ENCODE measurements at regions not wholly inside any gene's neighbourhood (a gene's known extent, or its start where the extent isn't known, plus 50 kb on each side); places are given as distances from the start of the nearest gene placed in this dataset.

DNA sequence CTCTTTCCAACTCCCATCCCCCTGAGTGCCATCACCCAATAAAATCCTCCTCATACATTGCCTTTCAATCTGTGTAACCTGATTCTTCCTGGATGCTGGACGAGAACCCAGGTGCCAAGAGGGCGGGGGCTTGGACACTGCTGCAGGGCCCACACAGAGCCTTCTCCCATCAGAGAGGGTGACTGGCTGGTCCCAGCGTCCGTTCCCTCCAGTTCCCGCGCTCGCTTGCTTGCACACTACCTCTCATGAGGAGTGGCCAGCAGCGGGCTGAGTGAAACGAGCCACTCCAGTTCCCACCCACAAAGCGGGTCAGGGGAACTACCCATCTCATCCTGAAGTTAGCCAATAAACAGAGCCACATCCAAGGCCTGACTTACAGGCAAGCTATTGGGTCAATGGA lies 602.6 kb upstream of the ADAMTS16 start:
- no peak for DNase-seq (ENCODE audit: low read depth, low spot score)
- in situ Hi-C loops (cut with HindIII; ENCODE audit: low pct_unique_long_range_greater_than_20kb, low sequenced_read_pairs): no loop called here

DNA sequence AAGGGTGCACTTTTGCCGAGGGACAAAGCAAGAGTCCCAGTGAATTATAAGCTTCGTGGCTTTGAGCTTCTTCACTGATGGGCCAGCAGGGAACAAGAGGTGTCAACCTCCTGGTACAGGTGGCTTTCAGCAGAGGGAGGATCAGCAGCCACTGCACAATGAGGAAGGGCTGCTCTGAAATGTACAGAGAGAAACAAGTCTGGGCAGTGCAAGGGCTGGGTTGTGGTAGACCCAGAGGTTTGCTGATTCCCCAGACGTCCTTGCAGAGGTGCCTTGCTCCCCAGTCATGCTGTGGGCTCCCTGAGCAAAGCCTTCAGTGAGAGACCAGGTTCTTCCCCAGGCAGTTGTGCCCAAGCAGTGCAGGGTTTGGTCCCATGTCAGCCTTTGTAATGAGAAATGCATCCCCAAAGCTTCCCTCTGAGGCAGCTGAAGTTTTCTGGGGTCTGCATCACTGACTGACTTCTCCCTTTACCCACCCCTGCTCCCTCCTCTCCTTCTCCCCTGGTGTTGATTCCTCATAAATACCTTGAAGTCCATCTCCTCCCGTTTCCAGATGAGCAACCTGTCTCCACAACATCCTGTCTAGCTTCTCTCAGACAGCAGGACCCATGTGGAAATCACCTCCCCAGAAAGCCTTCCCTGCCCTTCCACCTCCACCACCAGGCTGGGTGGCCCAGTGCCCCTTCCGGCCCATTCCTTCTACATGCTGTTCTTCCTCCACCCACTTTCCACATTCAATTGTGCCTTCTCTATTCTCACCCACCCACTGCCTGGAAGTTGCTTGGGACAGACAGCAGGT lies 599.6 kb upstream of the ADAMTS16 start:
- DNase-seq (ENCODE audit: low read depth, low spot score): no peak
- in situ Hi-C loops (cut with HindIII; ENCODE audit: low pct_unique_long_range_greater_than_20kb, low sequenced_read_pairs): no loop called here

DNA sequence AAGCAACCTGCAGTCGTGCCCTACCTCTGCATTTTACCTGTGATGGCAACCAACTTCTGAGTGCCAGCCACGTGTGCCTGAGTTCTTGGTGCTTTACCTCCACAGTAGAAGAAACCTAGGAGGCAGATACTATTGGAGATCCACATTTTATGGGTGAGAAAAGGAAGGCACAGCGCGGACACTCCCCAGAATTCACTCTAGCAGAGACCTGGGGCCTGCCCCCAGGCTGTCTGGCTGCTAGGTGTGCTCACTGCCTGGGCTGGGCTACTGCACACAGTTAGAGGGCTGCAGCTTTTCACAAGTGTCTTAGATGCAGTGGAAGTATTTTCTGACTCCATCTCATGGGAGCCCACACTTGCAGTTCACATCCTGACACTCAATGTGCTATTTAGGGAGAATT lies 598.8 kb upstream of the ADAMTS16 start:
- in situ Hi-C loops (cut with HindIII; ENCODE audit: low pct_unique_long_range_greater_than_20kb, low sequenced_read_pairs): no loop called here
- DNase-seq (ENCODE audit: low read depth, low spot score): no peak

DNA sequence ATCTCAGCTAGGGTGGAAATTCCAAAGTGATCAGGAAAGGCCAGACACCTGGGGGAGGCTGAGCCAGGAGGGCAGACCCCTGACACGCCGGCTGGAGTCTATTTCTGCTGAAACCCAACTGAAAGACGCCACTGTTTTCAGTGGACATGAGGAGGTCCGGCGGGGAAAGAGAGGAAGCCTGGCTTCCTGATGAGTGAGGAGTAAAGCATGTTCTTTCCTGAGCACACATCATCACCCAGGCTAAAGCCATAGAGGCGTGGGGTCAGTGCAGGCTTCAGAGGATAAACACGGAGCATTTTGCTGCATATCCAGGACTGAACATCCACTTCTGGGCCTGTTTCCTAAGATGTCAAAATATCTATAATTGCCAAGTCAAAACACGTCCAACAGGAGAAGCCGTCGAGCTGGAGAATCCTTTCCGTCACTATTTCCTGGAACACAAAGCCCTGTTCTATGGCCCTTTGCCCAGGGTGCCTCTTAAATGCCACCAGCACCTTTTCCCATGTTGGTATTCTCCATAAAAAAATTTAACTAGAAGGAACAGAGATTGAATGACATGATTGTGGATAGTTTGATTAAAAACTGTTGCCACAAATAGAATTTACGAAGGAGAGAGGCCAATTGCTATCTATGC lies 597.9 kb upstream of the ADAMTS16 start:
- no peak for DNase-seq (ENCODE audit: low read depth, low spot score)
- in situ Hi-C loops (cut with HindIII; ENCODE audit: low pct_unique_long_range_greater_than_20kb, low sequenced_read_pairs): no loop called here

DNA sequence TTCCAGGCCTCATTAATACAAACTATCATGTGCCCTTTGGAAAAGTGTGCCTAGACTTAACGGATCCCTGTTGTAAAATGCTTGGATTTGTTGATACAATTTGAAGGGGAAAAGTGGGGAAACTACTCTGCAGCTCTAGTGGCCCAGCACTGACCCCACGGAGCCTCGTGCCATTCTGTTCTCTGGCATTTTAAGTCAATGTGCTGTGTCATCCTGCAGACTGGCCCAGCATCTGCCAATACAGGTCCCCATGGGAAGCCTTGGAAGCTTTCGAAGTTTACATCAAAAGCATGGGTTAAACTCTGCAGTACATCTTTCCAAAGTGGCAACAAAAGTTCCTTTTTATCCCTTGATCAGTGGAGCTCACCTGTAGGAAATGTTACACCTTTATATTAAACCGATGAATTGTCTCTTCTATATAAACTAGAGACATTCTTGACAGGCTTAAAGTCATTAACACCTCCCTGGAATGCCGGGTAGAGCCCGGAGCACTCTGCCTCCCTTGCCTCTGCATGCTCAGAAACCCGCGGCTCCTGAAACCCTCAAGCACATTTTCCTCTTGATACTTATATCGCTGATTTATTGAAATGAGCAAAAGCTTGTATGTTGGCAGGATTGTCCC lies 596.0 kb upstream of the ADAMTS16 start:
- in situ Hi-C loops (cut with HindIII; ENCODE audit: low pct_unique_long_range_greater_than_20kb, low sequenced_read_pairs): no loop called here

DNA sequence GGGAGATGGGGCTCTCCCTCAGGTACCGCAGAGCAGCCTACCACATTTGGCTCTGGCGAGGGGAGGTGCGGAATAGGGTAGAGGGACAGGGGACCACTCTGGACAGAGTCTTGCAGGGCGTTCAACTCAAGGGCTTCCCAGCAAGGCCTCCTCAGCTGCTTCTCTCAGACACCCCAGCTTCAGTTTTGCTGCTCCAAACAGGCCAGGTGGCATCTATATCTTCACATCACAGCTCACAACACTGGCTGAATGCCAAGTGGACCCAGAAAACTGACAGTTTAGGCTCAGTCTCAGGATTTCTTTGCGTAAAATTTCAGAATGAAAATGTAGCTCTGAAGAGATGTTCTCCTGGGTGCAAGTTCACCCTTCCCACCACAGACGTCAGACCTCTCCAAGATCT lies 592.6 kb upstream of the ADAMTS16 start:
- in situ Hi-C loops (cut with HindIII; ENCODE audit: low pct_unique_long_range_greater_than_20kb, low sequenced_read_pairs): no loop called here
- DNase-seq (ENCODE audit: low read depth, low spot score): no peak

More for the DNA sequence above, 596.0 kb upstream of the ADAMTS16 start:
- DNase-seq (ENCODE audit: low read depth, low spot score): no peak

DNA sequence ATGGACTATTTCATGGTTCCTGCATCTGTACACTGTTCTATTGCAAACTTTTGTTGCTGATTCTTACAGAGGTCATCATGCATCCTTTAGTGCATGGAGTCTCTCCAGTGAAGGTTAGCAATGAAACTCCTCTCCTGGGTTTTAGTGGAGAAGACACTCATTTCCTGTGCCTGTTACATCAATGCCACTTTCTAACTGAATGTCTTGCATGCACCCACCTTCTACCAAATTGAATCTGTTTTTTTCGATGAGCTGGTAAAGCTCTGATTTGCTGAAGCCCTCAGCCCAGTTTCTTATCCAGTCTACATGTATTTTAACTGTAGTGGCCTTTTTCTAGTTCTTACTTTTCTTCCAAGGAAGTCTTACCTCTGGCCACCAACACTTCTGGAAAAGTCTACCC lies 591.8 kb upstream of the ADAMTS16 start:
- in situ Hi-C loops (cut with HindIII; ENCODE audit: low pct_unique_long_range_greater_than_20kb, low sequenced_read_pairs): no loop called here
- DNase-seq (ENCODE audit: low read depth, low spot score): no peak

DNA sequence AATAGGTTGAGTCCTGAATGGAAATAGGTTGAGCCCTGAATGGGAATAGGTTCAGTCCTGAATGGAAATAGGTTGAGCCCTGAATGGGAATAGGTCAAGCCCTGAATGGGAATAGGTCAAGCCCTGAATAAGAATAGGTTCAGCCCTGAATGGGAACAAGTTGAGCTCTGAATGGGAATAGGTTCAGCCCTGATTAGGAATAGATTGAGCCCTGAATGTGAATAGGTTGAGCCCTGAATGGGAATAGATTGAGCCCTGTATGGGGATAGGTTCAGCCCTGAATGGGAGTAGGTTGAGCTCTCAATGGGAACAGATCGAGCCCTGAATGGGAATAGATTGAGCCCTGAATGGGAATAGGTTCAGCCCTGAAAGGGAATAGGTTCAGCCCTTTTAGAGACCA lies 590.8 kb upstream of the ADAMTS16 start:
- in situ Hi-C loops (cut with HindIII; ENCODE audit: low pct_unique_long_range_greater_than_20kb, low sequenced_read_pairs): no loop called here
- DNase-seq (ENCODE audit: low read depth, low spot score): no peak

DNA sequence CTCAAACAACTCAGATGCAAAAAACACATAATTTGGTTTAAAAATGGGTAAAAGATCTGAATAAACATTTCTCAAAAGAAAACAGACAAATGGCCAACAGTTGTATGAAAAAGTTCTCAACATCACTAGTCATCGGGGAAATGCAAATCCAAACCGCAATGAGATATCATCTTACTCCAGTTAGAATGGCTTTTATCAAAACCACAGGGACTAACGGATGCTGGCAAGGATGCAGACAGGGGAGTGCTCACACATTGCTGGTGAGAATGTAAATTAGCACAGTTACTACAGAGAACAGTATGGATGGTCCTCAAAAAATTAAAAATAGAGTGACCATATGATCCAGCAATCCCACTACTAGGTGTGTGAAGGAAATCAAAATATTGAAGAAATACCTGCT lies 589.1 kb upstream of the ADAMTS16 start:
- DNase-seq (ENCODE audit: low read depth, low spot score): no peak
- in situ Hi-C loops (cut with HindIII; ENCODE audit: low pct_unique_long_range_greater_than_20kb, low sequenced_read_pairs): no loop called here

DNA sequence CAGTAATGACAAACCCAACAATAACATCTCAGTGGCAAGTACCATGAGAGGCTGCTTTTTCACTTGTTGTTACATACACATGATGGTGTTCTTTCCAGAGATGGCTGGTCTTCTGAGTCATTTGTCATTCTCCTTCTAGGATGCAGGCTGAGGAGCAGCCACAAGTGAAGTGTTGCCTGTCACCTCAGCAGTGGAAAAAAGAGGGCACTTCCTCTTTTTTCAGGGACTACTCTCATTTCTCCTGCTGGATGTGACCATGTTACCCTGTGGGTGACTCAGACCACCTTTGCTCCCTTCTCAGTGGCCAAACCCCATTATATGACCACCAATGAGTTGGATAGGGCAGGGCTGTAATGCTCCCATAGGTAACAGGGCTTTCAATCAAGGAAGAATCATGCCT lies 587.0 kb upstream of the ADAMTS16 start:
- in situ Hi-C loops (cut with HindIII; ENCODE audit: low pct_unique_long_range_greater_than_20kb, low sequenced_read_pairs): no loop called here
- DNase-seq (ENCODE audit: low read depth, low spot score): no peak

DNA sequence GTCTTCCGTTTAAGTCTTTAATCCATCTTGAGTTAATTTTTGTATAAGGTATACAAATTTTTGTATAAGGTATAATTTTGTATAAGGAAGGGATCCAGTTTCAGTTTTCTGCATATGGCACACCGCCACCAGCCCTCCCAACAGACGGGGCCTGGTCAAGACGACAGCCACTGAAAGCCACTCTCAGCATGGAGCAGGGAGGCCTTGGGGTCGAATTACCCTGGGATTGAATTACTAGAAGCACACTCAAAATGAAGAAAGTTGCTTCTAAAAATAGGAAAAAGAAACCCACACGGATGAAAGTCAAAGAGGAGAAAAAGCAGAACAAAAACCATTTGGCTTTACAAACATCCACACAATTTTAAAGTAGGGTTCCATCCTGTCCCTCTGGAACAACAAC lies 586.2 kb upstream of the ADAMTS16 start:
- no peak for DNase-seq (ENCODE audit: low read depth, low spot score)
- in situ Hi-C loops (cut with HindIII; ENCODE audit: low pct_unique_long_range_greater_than_20kb, low sequenced_read_pairs): no loop called here

DNA sequence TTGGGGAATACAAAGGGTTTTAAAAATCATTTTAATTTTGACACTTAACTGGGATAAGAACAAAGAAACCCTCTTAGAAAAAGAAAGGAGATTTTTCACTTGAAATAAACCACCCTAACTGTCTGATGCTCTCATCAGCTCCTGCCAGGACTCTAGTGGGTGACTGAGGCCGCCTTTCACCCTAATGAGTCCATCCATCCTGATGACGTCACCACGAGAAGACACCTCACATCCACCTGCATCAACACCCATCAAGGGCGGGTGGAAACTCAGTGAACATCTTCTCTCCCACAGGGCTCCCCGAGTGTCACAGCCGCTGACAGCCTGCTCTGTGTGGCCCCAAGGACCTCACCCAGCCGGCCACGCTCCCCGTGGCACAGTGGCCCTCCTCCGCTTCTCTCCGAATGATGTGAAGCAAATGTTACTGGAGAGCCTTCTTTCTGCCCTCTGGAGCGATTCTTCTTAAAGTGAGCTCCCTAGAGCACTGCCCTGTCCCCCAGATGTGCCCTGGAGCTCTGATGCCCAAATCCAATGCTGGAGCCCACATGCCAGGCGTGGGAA lies 584.3 kb upstream of the ADAMTS16 start:
- no peak for DNase-seq (ENCODE audit: low read depth, low spot score)
- in situ Hi-C loops (cut with HindIII; ENCODE audit: low pct_unique_long_range_greater_than_20kb, low sequenced_read_pairs): no loop called here

DNA sequence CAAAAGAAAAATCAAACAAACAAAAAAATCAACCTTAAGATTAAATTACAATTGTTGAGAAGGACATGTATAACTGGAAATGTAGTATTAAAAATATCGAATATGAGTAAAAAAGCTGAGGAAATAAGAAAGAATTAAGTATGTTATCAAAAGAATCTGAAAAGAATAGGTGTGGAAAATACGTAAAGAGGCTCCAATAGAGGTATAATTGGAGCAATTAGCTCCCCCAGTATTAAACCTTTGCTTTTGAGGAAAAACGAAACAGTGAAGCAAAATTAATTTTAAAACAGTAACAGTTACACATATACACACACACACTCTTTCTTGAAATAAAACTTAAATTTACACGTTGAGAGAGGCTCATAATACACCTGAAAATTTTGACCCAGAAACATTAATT lies 578.7 kb upstream of the ADAMTS16 start:
- DNase-seq (ENCODE audit: low read depth, low spot score): no peak
- in situ Hi-C loops (cut with HindIII; ENCODE audit: low pct_unique_long_range_greater_than_20kb, low sequenced_read_pairs): no loop called here

DNA sequence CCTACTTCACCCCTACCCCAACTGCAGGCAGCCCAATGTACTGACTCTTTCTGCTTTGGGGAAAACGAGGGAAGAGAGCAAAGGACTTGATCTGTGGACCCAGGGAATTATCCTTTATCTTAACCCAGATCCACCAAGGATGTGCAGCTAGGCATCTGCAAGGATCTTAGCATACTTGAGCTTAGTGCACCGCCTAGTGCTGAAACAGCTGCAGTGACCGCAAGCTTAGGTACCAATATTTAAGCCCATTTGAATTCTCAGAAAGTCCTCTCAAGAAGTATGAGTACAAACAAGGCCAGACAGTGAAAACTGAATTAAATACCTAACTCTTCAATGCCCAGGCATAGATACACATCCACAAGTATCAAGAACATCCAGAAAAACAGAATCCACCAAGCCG lies 576.7 kb upstream of the ADAMTS16 start:
- in situ Hi-C loops (cut with HindIII; ENCODE audit: low pct_unique_long_range_greater_than_20kb, low sequenced_read_pairs): no loop called here
- DNase-seq (ENCODE audit: low read depth, low spot score): peak; percentile 65

DNA sequence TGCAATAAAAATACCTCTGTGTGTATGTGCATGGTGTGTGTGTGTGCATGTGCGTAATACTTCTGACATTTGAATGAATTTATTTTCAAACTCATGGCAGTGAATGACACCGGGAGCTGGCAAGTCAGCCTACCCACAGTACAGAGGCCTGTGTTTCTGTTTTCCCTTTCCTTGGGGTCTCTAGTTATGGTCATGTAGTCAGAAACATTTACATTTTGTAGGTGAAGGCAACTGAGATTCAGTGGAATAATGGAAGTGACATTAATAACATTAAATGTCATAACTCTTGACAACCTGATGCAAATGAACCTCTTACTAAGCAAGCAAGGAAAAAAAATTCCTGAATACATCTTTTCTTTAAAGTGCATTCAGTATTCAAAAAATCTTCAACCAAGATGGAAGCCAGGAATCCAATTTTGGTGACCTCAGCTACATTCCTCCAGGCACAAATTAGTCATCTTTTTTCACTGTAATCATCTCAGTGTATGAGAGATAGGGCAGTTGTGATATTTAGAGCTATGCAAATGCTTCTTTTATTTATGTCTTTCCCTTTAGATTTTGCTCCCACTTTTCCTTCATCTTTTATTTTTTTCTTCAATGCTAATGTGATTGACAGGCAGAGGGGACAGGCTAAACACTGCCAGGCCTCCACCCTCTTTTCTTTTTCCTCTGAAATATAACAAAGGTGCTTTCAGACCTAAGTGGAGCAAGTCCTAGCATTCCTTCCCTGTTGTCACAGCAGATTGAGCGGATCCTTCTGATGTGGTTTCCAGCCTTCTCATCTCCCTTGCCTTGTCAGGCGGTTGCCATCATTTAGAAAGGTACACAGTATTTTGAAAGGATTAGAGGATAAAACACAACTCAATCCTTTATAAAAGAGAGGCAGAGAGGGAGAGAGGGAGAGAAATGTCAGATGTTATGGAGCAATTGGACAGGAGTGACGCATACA lies 569.8 kb upstream of the ADAMTS16 start:
- in situ Hi-C loops (cut with HindIII; ENCODE audit: low pct_unique_long_range_greater_than_20kb, low sequenced_read_pairs): no loop called here
- no peak for DNase-seq (ENCODE audit: low read depth, low spot score)

DNA sequence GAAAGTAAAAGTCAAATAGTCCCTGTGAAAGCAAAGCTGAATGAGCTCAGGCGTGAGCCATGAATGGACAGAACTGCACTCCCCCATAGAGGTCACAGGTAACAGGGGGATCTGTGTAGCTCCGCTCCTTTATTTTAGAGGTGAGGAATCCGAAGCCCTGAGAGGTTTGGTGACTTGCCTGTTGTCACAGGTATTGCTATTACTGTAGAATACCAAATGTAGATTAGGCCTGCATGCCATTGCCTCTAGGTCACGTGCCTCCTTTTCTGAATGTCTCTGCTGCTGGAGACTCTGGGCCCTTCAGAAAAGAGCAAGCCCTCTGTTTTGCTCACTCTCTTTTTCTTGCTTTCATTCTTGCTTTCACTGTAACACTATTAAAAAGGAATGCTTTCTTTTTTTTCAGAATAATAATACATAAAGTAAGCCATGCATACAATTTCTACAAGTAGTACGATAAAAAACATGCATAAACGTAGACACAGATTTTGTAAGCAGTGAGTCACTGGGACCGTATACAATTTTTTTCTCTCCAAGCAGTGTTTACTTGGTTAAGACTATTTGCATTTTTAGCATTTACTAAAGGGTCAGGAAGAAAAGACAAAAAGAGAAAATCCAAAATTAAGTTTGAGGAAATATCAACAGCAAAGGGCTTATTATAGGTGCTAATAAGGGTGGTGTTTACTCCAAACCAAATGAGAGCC lies 568.7 kb upstream of the ADAMTS16 start:
- in situ Hi-C loops (cut with HindIII; ENCODE audit: low pct_unique_long_range_greater_than_20kb, low sequenced_read_pairs): no loop called here
- no peak for DNase-seq (ENCODE audit: low read depth, low spot score)

Data from SK-MEL-5 (cell line).